ENCODE measurements at regions not wholly inside any gene's neighbourhood (a gene's known extent, or its start where the extent isn't known, plus 50 kb on each side); places are given as distances from the start of the nearest gene placed in this dataset.

DNA sequence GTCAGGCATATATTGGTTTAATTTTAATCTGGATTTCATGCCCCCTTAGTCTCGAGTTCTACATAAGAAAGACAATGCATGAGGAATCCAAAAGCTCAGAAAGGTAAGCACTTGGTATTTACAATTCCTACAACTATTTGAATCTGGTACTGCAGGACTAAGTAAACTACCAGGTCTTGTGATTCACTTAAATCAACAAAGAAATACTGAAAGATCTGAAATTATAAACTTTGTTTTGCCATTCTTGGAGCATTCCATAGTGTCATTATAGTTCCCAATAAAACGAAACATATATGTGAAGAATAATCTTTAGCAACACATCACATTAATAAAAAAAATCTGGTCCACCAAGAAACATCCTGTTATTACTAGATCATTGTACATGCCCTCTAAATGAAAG is 482.3 kb downstream of the ANKRD50 start:
- H3K4me1 Mint-ChIP-seq, result no peaks in the 10 kb centered on the region
- Histone ChIP-seq H3K4me3 (ENCODE audit: low read length) (no peak overlapping the region), H3K27ac (ENCODE audit: low read depth, low read length) (no peak overlapping the region), H3K4me1 (ENCODE audit: control insufficient read depth in 2 of 2, insufficient read depth in 2 of 2, low read length in 2 of 2) (no peaks in the 10 kb centered on the region), H3K9me3 (ENCODE audit: control insufficient read depth in 2 of 3, low read length in 3 of 3) (no peaks in the 10 kb centered on the region), H3K27me3 (ENCODE audit: control insufficient read depth in 2 of 2, insufficient read depth in 2 of 2, low read length in 2 of 2) (no peaks in the 10 kb centered on the region), H3K36me3 (ENCODE audit: control insufficient read depth in 2 of 3, insufficient read depth in 3 of 3, low read length in 3 of 3) (no peaks in the 10 kb centered on the region)
- ATAC-seq, result no peak
- DNase-seq, result no peak
- H3K27me3 Mint-ChIP-seq, result no peaks in the 10 kb centered on the region
- H3K36me3 Mint-ChIP-seq, result no peaks in the 10 kb centered on the region
- no peak overlapping the region for H3K27ac Mint-ChIP-seq
- CTCF ChIA-PET, result no interaction called here
- intact Hi-C loops (cut with micrococcal nuclease), result no loop called here
- H3K4me3 Mint-ChIP-seq, result no peak overlapping the region
- POLR2A ChIA-PET, result no interaction called here
- peaks cover 0 to 27% (median 4%) of the 10 kb centered on the region in 11 donors for H3K9me3 Mint-ChIP-seq

GRCh38 chr4:124234771-124235170 is 477.8 kb downstream of the ANKRD50 start:
- Mint-ChIP-seq H3K27me3 (no peaks in the 10 kb centered on the region), H3K4me1 (no peaks in the 10 kb centered on the region), H3K36me3 (peaks cover 0 to 4% (median 0%) of the 10 kb centered on the region in 5 donors), H3K4me3 (no peak overlapping the region), H3K9me3 (peaks cover 0 to 16% (median 2%) of the 10 kb centered on the region in 11 donors), H3K27ac (no peak overlapping the region)
- Histone ChIP-seq H3K36me3 (ENCODE audit: control insufficient read depth in 2 of 3, insufficient read depth in 3 of 3, low read length in 3 of 3) (no peaks in the 10 kb centered on the region), H3K9me3 (ENCODE audit: control insufficient read depth in 2 of 3, low read length in 3 of 3) (no peaks in the 10 kb centered on the region), H3K4me3 (ENCODE audit: low read length) (no peak overlapping the region), H3K27me3 (ENCODE audit: control insufficient read depth in 2 of 2, insufficient read depth in 2 of 2, low read length in 2 of 2) (no peaks in the 10 kb centered on the region), H3K27ac (ENCODE audit: low read depth, low read length) (no peak overlapping the region), H3K4me1 (ENCODE audit: control insufficient read depth in 2 of 2, insufficient read depth in 2 of 2, low read length in 2 of 2) (no peaks in the 10 kb centered on the region)
- DNase-seq, result no peak
- POLR2A ChIA-PET, result no interaction called here
- CTCF ChIA-PET, result no interaction called here
- no peak for ATAC-seq
- intact Hi-C loops (cut with micrococcal nuclease), result no loop called here

- no peak overlapping the region for H3K27ac Mint-ChIP-seq
- DNase-seq (no peak), ATAC-seq (no peak)
- intact Hi-C loops (cut with micrococcal nuclease), result no loop called here
- POLR2A ChIA-PET, result no interaction called here
- no peaks in the 10 kb centered on the region for H3K9me3 ChIP-seq (ENCODE audit: control insufficient read depth in 2 of 3, low read length in 3 of 3)
- no peaks in the 10 kb centered on the region for H3K27me3 ChIP-seq (ENCODE audit: control insufficient read depth in 2 of 2, insufficient read depth in 2 of 2, low read length in 2 of 2)
- H3K4me1 Mint-ChIP-seq, result no peaks in the 10 kb centered on the region
- H3K36me3 Mint-ChIP-seq, result peaks cover 0 to 4% (median 0%) of the 10 kb centered on the region in 5 donors
- H3K27me3 Mint-ChIP-seq, result no peaks in the 10 kb centered on the region
- H3K9me3 Mint-ChIP-seq, result peaks cover 0 to 19% (median 3%) of the 10 kb centered on the region in 11 donors
- CTCF ChIA-PET, result no interaction called here
- H3K4me1 ChIP-seq (ENCODE audit: control insufficient read depth in 2 of 2, insufficient read depth in 2 of 2, low read length in 2 of 2), result no peaks in the 10 kb centered on the region
- H3K4me3 Mint-ChIP-seq, result no peak overlapping the region
- H3K36me3 ChIP-seq (ENCODE audit: control insufficient read depth in 2 of 3, insufficient read depth in 3 of 3, low read length in 3 of 3), result no peaks in the 10 kb centered on the region
- H3K4me3 ChIP-seq (ENCODE audit: low read length), result no peak overlapping the region
- no peak overlapping the region for H3K27ac ChIP-seq (ENCODE audit: low read depth, low read length)
Measured at GRCh38 chr4:124243671-124244366, 468.7 kb downstream of the ANKRD50 start.

GRCh38 chr4:124253080-124253479 is 459.5 kb downstream of the ANKRD50 start:
- Mint-ChIP-seq H3K4me3 (no peak overlapping the region), H3K4me1 (no peaks in the 10 kb centered on the region), H3K27ac (no peak overlapping the region), H3K36me3 (no peaks in the 10 kb centered on the region), H3K9me3 (peaks cover 0 to 2% (median 0%) of the 10 kb centered on the region in 11 donors), H3K27me3 (peaks cover 0 to 11% (median 3%) of the 10 kb centered on the region in 5 donors)
- Histone ChIP-seq H3K4me1 (ENCODE audit: control insufficient read depth in 2 of 2, insufficient read depth in 2 of 2, low read length in 2 of 2) (no peaks in the 10 kb centered on the region), H3K4me3 (ENCODE audit: low read length) (no peak overlapping the region), H3K36me3 (ENCODE audit: control insufficient read depth in 2 of 3, insufficient read depth in 3 of 3, low read length in 3 of 3) (no peaks in the 10 kb centered on the region), H3K27me3 (ENCODE audit: control insufficient read depth in 2 of 2, insufficient read depth in 2 of 2, low read length in 2 of 2) (no peaks in the 10 kb centered on the region), H3K9me3 (ENCODE audit: control insufficient read depth in 2 of 3, low read length in 3 of 3) (no peaks in the 10 kb centered on the region), H3K27ac (ENCODE audit: low read depth, low read length) (no peak overlapping the region)
- DNase-seq (no peak), ATAC-seq (no peak)
- CTCF ChIA-PET, result interaction anchor here (0.6 kb wide), 1 partner anchor 1503 kb away, joined by 4 read pairs; no protein-coding TSS in a partner anchor
- POLR2A ChIA-PET, result no interaction called here
- intact Hi-C loops (cut with micrococcal nuclease), result no loop called here

GRCh38 chr4:124262211-124263179 is 450.0 kb downstream of the ANKRD50 start:
- Histone ChIP-seq H3K27ac (ENCODE audit: low read depth, low read length) (no peak overlapping the region), H3K27me3 (ENCODE audit: control insufficient read depth in 2 of 2, insufficient read depth in 2 of 2, low read length in 2 of 2) (no peaks in the 10 kb centered on the region), H3K9me3 (ENCODE audit: control insufficient read depth in 2 of 3, low read length in 3 of 3) (no peaks in the 10 kb centered on the region), H3K36me3 (ENCODE audit: control insufficient read depth in 2 of 3, insufficient read depth in 3 of 3, low read length in 3 of 3) (no peaks in the 10 kb centered on the region), H3K4me3 (ENCODE audit: low read length) (no peak overlapping the region), H3K4me1 (ENCODE audit: control insufficient read depth in 2 of 2, insufficient read depth in 2 of 2, low read length in 2 of 2) (no peaks in the 10 kb centered on the region)
- POLR2A ChIA-PET, result no interaction called here
- peak; percentile 47 for ATAC-seq
- Mint-ChIP-seq H3K4me3 (no peak overlapping the region), H3K9me3 (no peaks in the 10 kb centered on the region), H3K4me1 (no peaks in the 10 kb centered on the region), H3K27me3 (peaks cover 0 to 14% (median 4%) of the 10 kb centered on the region in 5 donors), H3K36me3 (no peaks in the 10 kb centered on the region), H3K27ac (no peak overlapping the region)
- intact Hi-C loops (cut with micrococcal nuclease), result loop anchor here (1.0 to 5.0 kb wide), 4 partner anchors 489 to 1685 kb away; no protein-coding TSS in a partner anchor
- peak in 6 of 9 donors; percentile 7 to 28 (median 20) for DNase-seq
- CTCF ChIA-PET, result no interaction called here

DNA sequence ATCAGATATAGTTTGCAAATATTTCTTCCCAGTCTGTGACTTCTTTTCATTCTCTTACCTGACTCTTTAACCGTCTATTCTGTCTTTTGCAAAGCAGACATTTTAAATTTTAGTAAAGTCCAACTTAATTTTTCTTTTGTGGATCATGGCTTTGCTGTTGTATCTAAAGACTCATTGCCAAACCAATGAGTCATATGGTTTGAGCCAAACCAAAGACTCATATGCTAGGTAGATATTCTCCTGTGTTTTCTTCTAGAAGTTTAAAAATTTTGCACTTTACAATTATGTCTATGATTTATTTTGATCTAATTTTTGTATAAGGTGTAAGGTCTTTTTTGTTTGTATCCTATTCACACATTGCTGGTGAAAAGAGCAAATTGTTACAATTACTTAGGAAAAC is 446.8 kb downstream of the ANKRD50 start:
- no peaks in the 10 kb centered on the region for H3K4me1 Mint-ChIP-seq
- peaks cover 0 to 9% (median 0%) of the 10 kb centered on the region in 5 donors for H3K27me3 Mint-ChIP-seq
- Histone ChIP-seq H3K27me3 (ENCODE audit: control insufficient read depth in 2 of 2, insufficient read depth in 2 of 2, low read length in 2 of 2) (no peaks in the 10 kb centered on the region), H3K4me3 (ENCODE audit: low read length) (no peak overlapping the region), H3K4me1 (ENCODE audit: control insufficient read depth in 2 of 2, insufficient read depth in 2 of 2, low read length in 2 of 2) (no peaks in the 10 kb centered on the region), H3K27ac (ENCODE audit: low read depth, low read length) (no peak overlapping the region), H3K9me3 (ENCODE audit: control insufficient read depth in 2 of 3, low read length in 3 of 3) (no peaks in the 10 kb centered on the region), H3K36me3 (ENCODE audit: control insufficient read depth in 2 of 3, insufficient read depth in 3 of 3, low read length in 3 of 3) (no peaks in the 10 kb centered on the region)
- intact Hi-C loops (cut with micrococcal nuclease), result no loop called here
- H3K4me3 Mint-ChIP-seq, result no peak overlapping the region
- CTCF ChIA-PET, result no interaction called here
- DNase-seq (no peak), ATAC-seq (no peak)
- H3K36me3 Mint-ChIP-seq, result no peaks in the 10 kb centered on the region
- H3K27ac Mint-ChIP-seq, result no peak overlapping the region
- peaks cover 0 to 12% (median 0%) of the 10 kb centered on the region in 11 donors for H3K9me3 Mint-ChIP-seq
- POLR2A ChIA-PET, result no interaction called here

Measured in naive thymus-derived CD4-positive, alpha-beta T cell (primary cell).